8988T (cell line): ENCODE measurements at regions not wholly inside any gene's neighbourhood (a gene's known extent, or its start where the extent isn't known, plus 50 kb on each side); places are given as distances from the start of the nearest gene placed in this dataset.

ENCODE experiments used
- DNase-seq: peaks from one replicate; pipeline ENCODE4 v3.0.0; 2011

GRCh38 chr3:106364477-106364876 is 495.7 kb upstream of the CBLB start:
- DNase-seq: no peak

DNA sequence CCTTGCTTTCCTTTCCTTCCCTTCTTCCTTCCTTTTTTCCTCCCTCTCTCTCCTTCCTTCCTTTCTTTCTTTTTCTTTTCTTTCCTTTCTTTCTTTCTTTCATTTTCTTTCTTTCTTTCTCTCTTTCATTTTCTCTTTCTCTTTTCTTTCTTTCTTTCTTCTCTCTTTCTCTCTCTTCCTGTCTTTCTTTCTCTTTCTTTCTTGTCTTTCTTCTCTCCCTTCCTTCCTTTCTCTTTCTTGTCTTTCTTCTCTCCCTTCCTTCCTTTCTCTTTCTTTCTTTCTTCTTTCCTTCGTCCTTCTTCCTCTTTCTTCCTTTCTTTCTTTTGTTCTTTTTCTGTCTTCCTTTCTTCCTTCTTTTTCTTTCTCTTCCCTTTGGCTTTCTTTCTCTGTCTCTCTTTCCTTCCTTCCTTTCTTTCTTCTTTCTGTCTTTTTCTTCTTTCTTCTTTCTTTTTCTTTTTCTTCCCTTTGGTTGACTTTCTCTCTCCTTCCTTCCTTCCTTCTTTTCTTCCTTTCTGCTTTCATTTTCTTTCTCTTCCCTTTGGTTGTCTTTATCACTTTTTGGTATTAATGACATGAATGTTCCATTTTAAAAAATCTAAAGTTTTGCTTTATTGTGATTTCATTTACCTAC is 496.4 kb upstream of the CBLB start:
- no peak for DNase-seq

- DNase-seq: no peak
These were observed 497.5 kb upstream of the CBLB start for GRCh38 chr3:106366352-106366751.

DNA sequence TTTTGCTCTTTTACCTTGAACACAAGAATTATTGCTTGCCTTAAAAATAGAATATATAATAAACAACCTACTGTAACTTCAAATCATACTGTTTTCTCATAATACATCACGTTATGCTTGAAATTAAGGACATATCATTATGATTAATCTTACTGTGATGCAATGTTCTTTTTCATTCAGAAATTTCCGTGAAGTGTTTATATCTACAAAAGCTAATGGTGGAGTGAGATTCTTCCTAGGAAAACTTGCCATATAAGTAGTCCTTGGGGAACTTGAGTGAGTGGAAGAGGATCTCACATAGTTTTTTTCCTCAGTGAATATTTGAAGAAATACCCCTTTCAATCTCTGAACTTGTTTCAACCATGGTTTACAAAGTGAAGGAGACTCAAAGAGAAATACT is 498.7 kb upstream of the CBLB start:
- no peak for DNase-seq

GRCh38 chr3:106371221-106371970 is 502.6 kb upstream of the CBLB start:
- no peak for DNase-seq

DNA sequence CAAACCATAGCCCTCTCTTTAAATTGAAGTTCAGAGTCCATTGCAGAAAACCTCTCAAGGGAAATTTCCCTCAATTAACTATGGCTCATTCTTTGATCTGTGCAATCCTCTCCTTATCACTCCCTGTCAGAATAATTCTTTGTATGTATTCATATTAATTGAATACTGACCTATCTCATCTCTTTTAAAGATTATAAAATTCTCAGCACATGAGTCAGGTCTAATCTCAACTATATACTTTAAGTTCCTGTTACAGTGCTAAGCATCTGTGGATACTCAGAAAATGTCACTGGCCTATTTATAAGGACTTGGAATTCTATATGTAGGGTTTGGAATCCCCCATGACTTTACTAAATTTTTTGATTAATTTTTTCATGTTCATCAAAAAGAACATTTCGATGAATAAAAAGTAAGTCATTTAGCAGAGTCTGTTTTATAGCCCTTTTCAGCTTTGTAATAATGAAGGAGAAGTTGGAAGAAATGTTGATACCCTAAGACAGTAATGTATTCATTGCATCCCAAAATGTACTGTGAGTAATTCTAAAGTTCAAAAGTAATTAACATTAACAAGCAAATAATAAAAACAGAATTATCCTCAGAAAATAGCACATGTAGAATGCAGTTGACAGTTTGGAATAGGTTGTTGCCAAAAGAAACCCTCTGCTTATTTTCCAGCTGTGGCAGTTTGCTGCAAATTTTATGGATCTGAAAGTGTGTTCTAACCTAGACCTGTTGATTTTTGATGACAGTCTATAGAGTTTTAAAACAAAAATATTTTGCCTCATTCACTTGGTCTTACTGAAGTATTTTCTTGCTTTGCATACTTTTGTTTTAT is 503.4 kb upstream of the CBLB start:
- DNase-seq: no peak

DNA sequence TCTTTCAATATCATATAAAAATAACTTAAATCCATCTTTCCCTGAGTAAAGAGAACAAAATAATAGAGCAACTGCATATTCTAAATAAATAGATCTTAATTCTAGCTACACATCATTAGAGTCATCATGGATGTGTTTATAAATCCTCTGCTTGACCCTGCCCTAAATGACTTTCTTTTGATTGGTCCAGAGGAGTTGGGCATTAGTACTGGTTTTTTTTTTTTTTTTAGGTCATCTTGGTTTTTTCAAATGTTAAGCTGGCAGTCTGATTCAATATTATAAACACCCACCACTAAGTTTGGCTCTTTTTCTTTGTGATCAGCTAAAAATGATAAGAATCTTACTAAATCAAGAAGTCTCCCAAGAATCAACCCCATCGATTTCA is 504.0 kb upstream of the CBLB start:
- DNase-seq: no peak

GRCh38 chr3:106376016-106376570 is 507.3 kb upstream of the CBLB start:
- no peak for DNase-seq

DNA sequence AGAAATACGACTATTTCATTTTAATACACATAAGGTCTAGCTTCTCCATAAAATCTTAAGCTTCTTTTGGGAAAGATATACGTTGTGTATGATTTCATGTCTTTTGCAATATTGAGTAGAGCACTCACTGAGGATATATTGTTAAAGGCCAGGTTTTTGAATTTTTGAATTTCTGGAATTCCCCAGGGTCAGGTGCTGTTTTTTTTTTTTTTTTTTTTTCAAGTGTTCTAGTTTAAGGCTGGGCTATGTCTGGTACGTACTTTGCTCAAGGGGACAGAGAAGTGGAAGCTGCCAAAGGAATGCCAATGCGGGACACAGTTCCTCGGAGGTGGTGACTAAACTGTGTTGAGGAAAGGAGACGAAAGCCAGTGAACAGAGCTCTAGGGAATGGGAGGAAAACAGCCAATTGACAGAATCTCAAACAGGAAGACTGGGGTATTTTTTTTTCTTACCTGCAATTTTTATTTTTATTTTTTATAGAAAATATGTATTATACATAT is 510.5 kb upstream of the CBLB start:
- DNase-seq: no peak

DNA sequence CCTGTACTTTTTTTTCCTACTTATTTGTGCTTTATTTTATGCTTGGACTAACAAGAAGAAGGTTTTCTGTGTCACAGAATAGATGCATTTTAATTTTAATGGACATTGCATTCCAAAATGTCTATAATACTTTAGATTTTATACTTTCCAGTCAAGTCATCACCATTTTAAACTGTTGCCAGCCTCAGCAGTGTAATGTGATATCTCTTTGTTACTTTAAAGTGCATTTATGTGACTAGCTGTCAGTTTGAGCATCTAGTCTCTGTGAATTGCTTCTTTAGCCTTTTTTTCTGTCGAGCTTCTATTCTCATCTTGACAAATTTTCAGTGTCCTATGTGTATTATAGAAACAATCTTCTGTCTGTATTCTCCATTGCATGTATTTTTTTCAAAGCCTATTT is 511.4 kb upstream of the CBLB start:
- DNase-seq: no peak

- DNase-seq: no peak
These were observed 512.6 kb upstream of the CBLB start for GRCh38 chr3:106381286-106381938.

GRCh38 chr3:106381939-106382335 is 513.1 kb upstream of the CBLB start:
- no peak for DNase-seq

DNA sequence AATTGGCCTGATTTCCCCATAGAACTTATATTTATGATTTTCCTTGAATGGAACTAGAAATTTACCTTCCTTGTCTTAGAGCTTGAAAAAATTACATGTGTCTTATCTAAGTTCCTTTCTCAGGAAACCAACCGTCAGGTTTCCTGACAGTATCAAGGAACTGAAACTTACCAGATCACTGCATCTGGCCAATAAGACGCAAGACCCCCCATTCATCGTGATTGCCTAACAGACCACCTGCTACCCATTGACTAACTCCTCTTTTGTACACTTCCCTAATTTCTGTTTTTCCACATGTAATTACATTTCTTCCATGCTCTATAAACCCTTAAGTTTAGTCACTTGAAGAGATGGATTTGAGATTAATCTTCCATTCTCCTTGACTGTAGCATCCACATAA is 517.2 kb upstream of the CBLB start:
- no peak for DNase-seq

DNA sequence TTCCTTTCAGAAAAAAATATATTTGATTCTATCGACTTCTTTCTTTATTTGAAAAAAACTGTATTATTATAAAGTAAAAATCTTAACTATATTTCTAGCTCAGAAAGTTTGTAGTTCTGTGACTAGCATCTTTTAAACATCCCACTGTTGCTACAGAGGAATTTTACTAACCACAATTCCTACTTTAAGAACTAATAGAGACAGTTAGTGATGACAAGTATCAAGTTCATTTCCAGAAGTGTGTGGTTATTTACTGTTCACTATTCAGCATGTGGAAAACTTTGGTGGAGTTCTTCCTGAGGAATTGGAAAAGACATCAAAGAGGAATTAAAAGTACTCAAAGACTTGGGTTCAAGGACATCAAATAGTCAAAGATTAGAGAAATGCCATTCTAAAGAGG is 524.1 kb upstream of the CBLB start:
- DNase-seq: no peak

GRCh38 chr3:106397006-106397405 is 528.2 kb upstream of the CBLB start:
- DNase-seq: no peak

- no peak for DNase-seq
These were observed 530.2 kb upstream of the CBLB start for GRCh38 chr3:106398891-106399600.

DNA sequence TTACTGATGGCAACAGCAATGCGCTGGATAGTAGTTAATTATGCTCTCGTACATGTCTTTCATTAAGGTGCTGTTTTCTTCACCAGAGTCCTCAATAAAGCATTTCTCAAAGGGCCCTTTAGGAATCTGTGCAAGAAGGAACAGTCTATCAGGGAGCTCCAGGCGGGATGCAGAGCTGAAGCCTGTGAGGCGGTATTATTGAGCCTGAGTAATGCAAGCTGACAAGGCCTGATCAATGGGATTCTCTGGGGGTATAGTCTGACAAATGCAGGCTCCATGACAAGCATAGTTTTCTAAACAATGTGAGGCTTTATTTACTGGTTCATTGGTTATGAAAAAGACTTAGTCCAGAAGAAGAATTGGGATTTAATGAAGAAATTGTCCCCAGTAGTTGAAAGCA is 530.9 kb upstream of the CBLB start:
- no peak for DNase-seq

GRCh38 chr3:106401666-106402490 is 533.1 kb upstream of the CBLB start:
- no peak for DNase-seq

- no peak for DNase-seq
These were observed 534.7 kb upstream of the CBLB start for GRCh38 chr3:106403371-106404145.

DNA sequence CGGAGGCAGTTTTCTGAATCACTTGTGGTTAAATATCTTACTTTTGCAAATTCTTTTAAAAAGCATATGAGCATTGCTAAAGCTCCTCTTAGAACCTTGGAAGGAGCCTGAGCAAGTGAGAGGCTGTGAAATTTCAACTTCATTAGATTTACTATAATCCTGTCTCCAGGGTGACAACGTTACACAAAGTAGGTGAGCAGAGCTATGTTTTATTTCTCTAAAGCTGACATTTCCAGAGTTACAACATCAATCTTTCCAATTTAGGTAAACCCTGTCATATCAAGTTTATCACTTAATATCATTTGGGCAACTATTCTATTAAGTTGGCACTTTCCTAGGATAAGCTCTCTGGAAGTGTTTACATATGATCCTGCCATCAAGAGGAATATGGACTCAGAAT is 544.9 kb upstream of the CBLB start:
- no peak for DNase-seq

DNA sequence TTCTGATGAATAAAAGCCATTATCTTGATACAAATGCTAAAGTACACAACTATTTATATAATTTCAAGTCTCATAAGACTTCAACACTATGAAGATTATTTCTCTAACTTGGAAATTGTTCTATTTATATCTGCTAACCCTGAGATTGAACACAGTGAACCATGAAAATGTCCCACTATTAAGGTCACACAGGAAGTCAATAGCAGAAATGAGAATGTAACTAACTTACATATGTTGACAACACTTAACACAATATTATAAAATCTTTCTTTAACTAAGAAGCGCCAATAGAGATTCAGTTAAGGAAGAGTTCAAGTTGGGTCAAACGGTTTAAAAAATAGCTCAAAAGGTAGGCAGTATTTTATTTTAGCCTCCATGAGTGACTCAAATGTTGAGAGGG is 551.8 kb upstream of the CBLB start:
- DNase-seq: no peak
